HG03103 (cell line): ENCODE measurements at regions not wholly inside any gene's neighbourhood (a gene's known extent, or its start where the extent isn't known, plus 50 kb on each side); places are given as distances from the start of the nearest gene placed in this dataset.

Experiments used
- ATAC-seq: cut with Tn5 transposase; IDR thresholded peaks from one replicate; pipeline ENCODE4 v1.9.1; 2021; ENCODE audit warnings: low read depth; ENCODE audit not compliant: unreplicated experiment

DNA sequence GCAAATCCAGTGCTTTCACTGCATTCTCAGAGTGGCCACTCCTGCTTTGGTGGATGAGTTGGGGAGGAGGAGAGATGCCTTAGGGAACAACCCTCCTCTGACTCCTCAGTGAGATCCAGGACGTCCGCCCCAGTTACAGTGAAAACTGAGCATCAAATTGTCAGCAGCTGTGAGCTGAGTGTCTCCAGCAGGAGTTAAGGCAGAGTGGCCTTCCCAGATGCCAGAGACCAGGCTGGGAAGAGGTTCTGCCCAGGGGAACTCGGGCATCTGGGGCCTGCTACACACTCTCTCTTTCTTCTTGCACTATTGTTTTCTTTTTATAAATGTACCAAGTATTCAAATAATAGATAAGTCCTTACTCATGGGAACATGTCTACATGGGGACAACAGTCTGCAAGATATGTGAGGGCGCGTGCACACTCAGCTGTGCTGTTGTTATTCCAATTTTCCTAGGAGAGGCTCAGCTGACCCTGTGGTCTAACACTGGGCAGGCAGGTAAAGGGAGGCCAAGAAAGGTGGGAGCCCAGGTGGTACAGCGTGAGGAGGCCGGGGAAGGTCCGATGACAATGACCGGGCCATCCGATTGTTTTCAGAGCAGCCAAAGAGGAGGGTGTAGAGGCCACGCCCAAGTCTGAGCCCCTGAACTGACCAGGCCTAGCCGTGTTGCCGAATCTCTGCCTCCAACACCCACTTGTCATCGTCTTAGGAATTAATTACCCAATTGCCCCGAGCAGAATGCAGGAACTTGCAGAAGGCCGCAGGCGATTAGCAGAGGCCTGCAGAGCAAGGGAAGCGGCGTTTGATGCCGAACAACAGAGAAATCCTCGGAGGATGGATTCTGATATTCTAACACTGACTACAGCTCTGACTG is 166.9 kb downstream of the ANAPC1 start:
- ATAC-seq = no peak
